ENCODE measurements at regions not wholly inside any gene's neighbourhood (a gene's known extent, or its start where the extent isn't known, plus 50 kb on each side); places are given as distances from the start of the nearest gene placed in this dataset.
A peak's percentile ranks its signal among the peaks of the same experiment; 100 is the strongest.
"Not testable (repeated sequence)": the region's sequence is repeated elsewhere in the genome, so short reads cannot be mapped to it uniquely, and the experiment has no call there.

- no peak for DNase-seq (ENCODE audit: low spot score)
Measured at GRCh38 chr7:68823996-68824780, 774.1 kb upstream of the AUTS2 start.

- no peak for DNase-seq (ENCODE audit: low spot score)
Measured at GRCh38 chr7:68828575-68828974, 769.7 kb upstream of the AUTS2 start.

GRCh38 chr7:68833422-68833821 lies 764.9 kb upstream of the AUTS2 start:
- no peak for DNase-seq (ENCODE audit: low spot score)

GRCh38 chr7:68839014-68839413 lies 759.3 kb upstream of the AUTS2 start:
- DNase-seq (ENCODE audit: low spot score): no peak

GRCh38 chr7:68840991-68841390 lies 757.3 kb upstream of the AUTS2 start:
- no peak for DNase-seq (ENCODE audit: low spot score)

GRCh38 chr7:68843985-68844384 lies 754.3 kb upstream of the AUTS2 start:
- DNase-seq (ENCODE audit: low spot score): not testable (repeated sequence)

GRCh38 chr7:68846811-68847325 lies 751.4 kb upstream of the AUTS2 start:
- no peak for DNase-seq (ENCODE audit: low spot score)

- no peak for DNase-seq (ENCODE audit: low spot score)
Measured at GRCh38 chr7:68853254-68853653, 745.0 kb upstream of the AUTS2 start.

GRCh38 chr7:68857571-68857970 lies 740.7 kb upstream of the AUTS2 start:
- no peak for DNase-seq (ENCODE audit: low spot score)

GRCh38 chr7:68858497-68858896 lies 739.8 kb upstream of the AUTS2 start:
- no peak for DNase-seq (ENCODE audit: low spot score)

GRCh38 chr7:68861171-68861570 lies 737.1 kb upstream of the AUTS2 start:
- DNase-seq (ENCODE audit: low spot score): no peak

GRCh38 chr7:68862261-68862660 lies 736.0 kb upstream of the AUTS2 start:
- peak; percentile 37 for DNase-seq (ENCODE audit: low spot score)

GRCh38 chr7:68862736-68863135 lies 735.5 kb upstream of the AUTS2 start:
- no peak for DNase-seq (ENCODE audit: low spot score)

GRCh38 chr7:68865351-68866199 lies 732.7 kb upstream of the AUTS2 start:
- DNase-seq (ENCODE audit: low spot score): peak; percentile 12

- DNase-seq (ENCODE audit: low spot score): no peak
Measured at GRCh38 chr7:68866200-68866570, 732.1 kb upstream of the AUTS2 start.

GRCh38 chr7:68866721-68867120 lies 731.6 kb upstream of the AUTS2 start:
- DNase-seq (ENCODE audit: low spot score): not testable (repeated sequence)

GRCh38 chr7:68868978-68869377 lies 729.3 kb upstream of the AUTS2 start:
- DNase-seq (ENCODE audit: low spot score): no peak

- no peak for DNase-seq (ENCODE audit: low spot score)
Measured at GRCh38 chr7:68873616-68874015, 724.7 kb upstream of the AUTS2 start.

GRCh38 chr7:68875857-68876256 lies 722.4 kb upstream of the AUTS2 start:
- no peak for DNase-seq (ENCODE audit: low spot score)

- DNase-seq (ENCODE audit: low spot score): peak; percentile 47
Measured at GRCh38 chr7:68887116-68887515, 711.2 kb upstream of the AUTS2 start.

GRCh38 chr7:68888971-68889385 lies 709.3 kb upstream of the AUTS2 start:
- no peak for DNase-seq (ENCODE audit: low spot score)

- peak; percentile 89 for DNase-seq (ENCODE audit: low spot score)
Measured at GRCh38 chr7:68892236-68892635, 706.0 kb upstream of the AUTS2 start.

GRCh38 chr7:68893411-68893810 lies 704.9 kb upstream of the AUTS2 start:
- DNase-seq (ENCODE audit: low spot score): no peak

All from kidney tubule cell (primary cell).